ENCODE measurements at regions not wholly inside any gene's neighbourhood (a gene's known extent, or its start where the extent isn't known, plus 50 kb on each side); places are given as distances from the start of the nearest gene placed in this dataset.
A peak's percentile ranks its signal among the peaks of the same experiment; 100 is the strongest.

DNA sequence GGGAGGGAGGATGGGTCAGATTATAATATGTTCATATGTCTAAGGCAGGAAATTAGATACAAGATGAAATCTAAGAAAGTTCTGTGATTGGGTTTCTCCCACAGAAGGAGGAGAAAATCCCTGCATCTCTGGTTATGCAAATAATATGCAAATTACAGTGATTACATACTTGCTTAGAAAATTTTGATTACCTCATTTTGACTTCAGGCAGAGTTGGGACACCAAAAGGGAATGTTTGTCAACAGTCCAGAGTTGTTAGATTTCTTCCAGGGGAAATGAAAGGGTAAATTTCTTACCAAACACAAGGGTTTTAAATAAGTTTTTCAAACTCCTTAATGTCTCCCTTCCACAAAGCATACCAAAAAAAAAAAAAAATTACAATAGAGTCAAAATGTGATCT, 101.4 kb upstream of the STEAP1B start:
- H3K4me1 ChIP-seq, result peaks cover 0 to 16% (median 9%) of the 10 kb centered on the region in 12 donors
- no peak overlapping the region for H3K4me3 ChIP-seq
- DNase-seq (no peak), ATAC-seq (no peak)
- H3K27me3 ChIP-seq, result no peaks in the 10 kb centered on the region
- H3K36me3 ChIP-seq, result no peaks in the 10 kb centered on the region
- intact Hi-C loops (cut with DNase I), result no loop called here
- TF ChIP-seq, protein P1, sequence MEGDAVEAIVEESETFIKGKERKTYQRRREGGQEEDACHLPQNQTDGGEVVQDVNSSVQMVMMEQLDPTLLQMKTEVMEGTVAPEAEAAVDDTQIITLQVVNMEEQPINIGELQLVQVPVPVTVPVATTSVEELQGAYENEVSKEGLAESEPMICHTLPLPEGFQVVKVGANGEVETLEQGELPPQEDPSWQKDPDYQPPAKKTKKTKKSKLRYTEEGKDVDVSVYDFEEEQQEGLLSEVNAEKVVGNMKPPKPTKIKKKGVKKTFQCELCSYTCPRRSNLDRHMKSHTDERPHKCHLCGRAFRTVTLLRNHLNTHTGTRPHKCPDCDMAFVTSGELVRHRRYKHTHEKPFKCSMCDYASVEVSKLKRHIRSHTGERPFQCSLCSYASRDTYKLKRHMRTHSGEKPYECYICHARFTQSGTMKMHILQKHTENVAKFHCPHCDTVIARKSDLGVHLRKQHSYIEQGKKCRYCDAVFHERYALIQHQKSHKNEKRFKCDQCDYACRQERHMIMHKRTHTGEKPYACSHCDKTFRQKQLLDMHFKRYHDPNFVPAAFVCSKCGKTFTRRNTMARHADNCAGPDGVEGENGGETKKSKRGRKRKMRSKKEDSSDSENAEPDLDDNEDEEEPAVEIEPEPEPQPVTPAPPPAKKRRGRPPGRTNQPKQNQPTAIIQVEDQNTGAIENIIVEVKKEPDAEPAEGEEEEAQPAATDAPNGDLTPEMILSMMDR (IDR thresholded peaks at IDR 0.05), result no peak
- TF ChIP-seq POLR2A (IDR thresholded peaks at IDR 0.05), result no peak
- peak overlapping the region in 3 of 12 donors; percentile 8 to 68 (median 13) for H3K27ac ChIP-seq
- no peaks in the 10 kb centered on the region for H3K9me3 ChIP-seq

DNA sequence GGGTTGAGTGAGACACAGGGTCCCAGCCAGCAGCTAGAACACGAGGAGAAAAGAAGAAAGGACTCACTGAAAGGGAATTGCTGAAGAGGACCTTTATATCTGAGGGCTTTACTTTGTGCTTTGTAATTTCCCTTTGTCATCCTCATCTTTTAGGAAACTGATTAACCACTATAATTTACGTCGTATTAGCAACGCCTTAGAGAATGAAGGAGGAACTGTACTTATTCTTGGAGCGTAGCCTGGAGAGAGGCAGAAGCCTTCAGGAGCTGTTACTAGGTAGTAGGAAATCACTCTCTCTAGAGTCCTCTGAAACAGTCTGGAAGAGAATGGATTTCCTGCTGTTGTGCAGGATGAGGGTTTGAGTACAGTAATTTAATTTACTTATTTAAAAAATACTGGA, 101.0 kb upstream of the STEAP1B start:
- TF ChIP-seq, protein P1 (IDR thresholded peaks at IDR 0.05), result no peak
- WGBS, 4 donors, result 50 to 58% (median 55%) methylated on average over 5 of the region's 5 CpGs
- Histone ChIP-seq H3K27ac (peak overlapping the region in 7 of 12 donors; percentile 1 to 68 (median 51)), H3K36me3 (no peaks in the 10 kb centered on the region), H3K9me3 (no peaks in the 10 kb centered on the region), H3K4me1 (peaks cover 0 to 16% (median 9%) of the 10 kb centered on the region in 12 donors), H3K27me3 (no peaks in the 10 kb centered on the region), H3K4me3 (no peak overlapping the region)
- DNase-seq, result no peak
- intact Hi-C loops (cut with DNase I), result no loop called here
- peak; percentile 48 to 91 (median 53) for ATAC-seq

DNA sequence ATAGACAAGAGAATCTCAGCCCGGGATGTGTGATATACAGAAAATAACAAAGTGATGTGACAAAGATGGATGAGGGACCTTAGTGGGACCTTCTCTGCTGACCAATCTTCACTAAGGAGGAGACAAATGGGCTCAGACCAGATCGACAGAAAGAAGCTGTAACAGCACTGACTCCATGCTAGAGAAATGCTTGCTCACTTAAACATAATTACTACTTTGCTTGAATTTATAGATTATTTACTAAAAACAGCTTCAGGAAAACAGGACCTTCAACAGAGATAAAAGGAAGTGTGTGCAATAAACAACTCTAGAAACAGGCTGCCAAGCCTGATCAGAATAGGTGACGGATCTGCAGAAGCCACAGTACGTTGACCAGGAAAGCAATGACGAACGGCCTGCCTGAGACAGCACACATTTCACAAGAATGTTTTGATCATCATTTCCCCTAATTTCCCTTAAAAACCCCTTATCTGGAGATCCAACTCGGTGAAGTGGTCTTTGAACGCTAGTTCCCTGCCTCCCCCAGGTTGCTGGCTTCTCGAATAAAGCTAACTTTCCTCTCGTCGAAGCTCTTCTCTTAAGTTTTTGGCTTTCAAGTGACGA, 98.4 kb upstream of the STEAP1B start:
- TF ChIP-seq, protein P1 (IDR thresholded peaks at IDR 0.05), result no peak
- TF ChIP-seq POLR2A (IDR thresholded peaks at IDR 0.05), result no peak
- H3K36me3 ChIP-seq, result no peaks in the 10 kb centered on the region
- H3K27ac ChIP-seq, result no peak overlapping the region
- intact Hi-C loops (cut with DNase I), result loop anchor here in 1 of 10 donors (10.0 kb wide), 1 partner anchor 56 kb away; no protein-coding TSS in a partner anchor
- no peaks in the 10 kb centered on the region for H3K27me3 ChIP-seq
- 81 to 88% (median 86%) methylated on average over 12 of the region's 12 CpGs for WGBS, 4 donors
- DNase-seq (no peak), ATAC-seq (no peak)
- no peaks in the 10 kb centered on the region for H3K9me3 ChIP-seq
- no peak overlapping the region for H3K4me3 ChIP-seq
- H3K4me1 ChIP-seq, result peaks cover 0 to 16% (median 9%) of the 10 kb centered on the region in 12 donors

DNA sequence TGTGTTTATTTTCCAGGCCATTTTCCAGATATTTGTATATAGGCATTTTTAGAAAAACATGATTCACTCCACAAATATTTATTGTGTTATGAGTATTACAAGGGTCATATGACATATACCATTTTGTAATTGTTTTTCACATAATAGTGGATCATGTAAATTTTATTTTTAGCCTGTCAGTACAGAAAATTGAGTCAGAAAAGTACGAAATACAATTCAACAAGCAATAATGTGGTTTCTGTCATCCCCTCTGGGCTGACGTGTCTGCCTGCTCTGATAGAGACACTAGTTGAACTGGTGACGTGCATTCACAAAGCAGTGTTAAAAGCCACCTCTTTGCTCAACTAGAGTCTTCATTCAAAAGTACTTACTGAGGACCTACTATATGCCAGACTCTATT, 97.9 kb upstream of the STEAP1B start:
- intact Hi-C loops (cut with DNase I), result loop anchor here in 1 of 10 donors (10.0 kb wide), 1 partner anchor 57 kb away; no protein-coding TSS in a partner anchor
- Histone ChIP-seq H3K27me3 (no peaks in the 10 kb centered on the region), H3K4me3 (no peak overlapping the region), H3K4me1 (peaks cover 0 to 16% (median 9%) of the 10 kb centered on the region in 12 donors), H3K27ac (no peak overlapping the region), H3K36me3 (no peaks in the 10 kb centered on the region), H3K9me3 (no peaks in the 10 kb centered on the region)
- ATAC-seq (no peak), DNase-seq (no peak)
- TF ChIP-seq, protein P1 (IDR thresholded peaks at IDR 0.05), result no peak
- no peak for TF ChIP-seq POLR2A (IDR thresholded peaks at IDR 0.05)
- WGBS, 4 donors, result 90 to 96% (median 94%) methylated on average over 3 of the region's 3 CpGs
